GM18861 (cell line): ENCODE measurements at regions not wholly inside any gene's neighbourhood (a gene's known extent, or its start where the extent isn't known, plus 50 kb on each side); places are given as distances from the start of the nearest gene placed in this dataset.
"Not testable (repeated sequence)": the region's sequence is repeated elsewhere in the genome, so short reads cannot be mapped to it uniquely, and the experiment has no call there.

Experiments used
- ATAC-seq: cut with Tn5 transposase; IDR thresholded peaks from one replicate; pipeline ENCODE4 v1.9.1; 2021; ENCODE audit not compliant: unreplicated experiment

DNA sequence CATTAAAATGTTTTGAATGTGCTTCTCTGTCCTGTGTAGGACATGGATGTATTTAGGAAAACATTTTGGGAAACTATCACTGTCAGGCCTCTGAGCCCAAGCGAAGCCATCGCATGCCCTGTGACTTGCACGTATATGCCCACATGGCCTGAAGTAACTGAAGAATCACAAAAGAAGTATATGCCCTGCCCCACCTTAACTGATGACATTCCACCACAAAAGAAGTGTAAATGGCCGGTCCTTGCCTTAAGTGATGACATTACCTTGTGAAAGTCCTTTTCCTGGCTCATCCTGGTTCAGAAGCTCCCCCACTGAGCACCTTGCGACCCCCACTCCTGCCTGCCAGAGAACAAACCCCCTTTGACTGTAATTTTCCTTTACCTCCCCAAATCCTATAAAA lies 191.1 kb upstream of the MEIS1 start:
- not testable (repeated sequence) for ATAC-seq

DNA sequence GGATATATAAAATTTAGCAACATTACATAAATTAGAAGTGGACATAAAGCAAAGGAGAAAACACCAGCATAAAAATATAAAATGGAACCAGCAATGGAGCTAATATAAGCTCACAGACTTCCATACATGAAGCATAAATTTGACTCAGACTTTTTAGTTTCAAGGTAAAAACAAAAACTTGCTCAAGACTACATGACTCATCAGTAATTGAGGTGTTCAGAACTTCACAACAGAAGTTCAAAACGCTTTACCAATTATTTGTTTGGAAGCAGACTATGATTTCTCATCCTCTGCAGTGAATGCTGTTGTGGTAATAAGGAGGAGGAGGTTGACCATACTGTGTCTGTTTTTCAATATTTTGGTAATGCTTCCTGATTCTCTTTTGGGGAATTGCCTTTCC lies 192.0 kb upstream of the MEIS1 start:
- not testable (repeated sequence) for ATAC-seq

DNA sequence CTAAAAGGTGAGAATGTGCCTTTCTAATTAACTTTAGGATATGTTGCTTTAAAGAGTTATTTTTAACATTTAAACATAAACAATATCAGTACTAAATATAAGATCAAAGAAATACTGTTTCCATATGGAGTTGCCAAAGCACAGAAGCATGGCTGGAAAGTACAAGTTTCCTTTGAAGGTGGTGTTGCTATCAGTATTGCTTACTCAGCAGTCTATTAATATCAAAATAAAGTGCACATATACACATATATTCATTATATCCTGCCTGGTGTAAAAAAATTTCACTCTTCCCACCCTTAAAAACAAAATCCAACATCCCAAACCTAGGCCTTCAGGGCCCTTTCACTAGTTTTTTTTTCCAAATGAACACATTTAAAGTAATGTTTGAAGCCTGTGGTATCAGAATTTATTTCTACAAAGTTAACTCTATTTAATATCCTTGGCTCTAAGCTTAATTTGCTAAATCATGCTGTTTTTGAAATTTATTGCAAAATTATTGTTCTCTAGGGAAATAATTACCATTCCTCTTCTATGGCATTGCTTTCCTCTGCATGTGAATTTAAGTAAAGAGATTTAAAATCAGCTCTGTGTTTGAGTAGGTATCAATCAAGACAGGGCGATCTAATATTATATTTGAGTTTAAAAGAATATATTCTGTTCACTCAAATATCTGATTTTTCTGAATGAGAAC lies 192.7 kb upstream of the MEIS1 start:
- ATAC-seq = no peak

DNA sequence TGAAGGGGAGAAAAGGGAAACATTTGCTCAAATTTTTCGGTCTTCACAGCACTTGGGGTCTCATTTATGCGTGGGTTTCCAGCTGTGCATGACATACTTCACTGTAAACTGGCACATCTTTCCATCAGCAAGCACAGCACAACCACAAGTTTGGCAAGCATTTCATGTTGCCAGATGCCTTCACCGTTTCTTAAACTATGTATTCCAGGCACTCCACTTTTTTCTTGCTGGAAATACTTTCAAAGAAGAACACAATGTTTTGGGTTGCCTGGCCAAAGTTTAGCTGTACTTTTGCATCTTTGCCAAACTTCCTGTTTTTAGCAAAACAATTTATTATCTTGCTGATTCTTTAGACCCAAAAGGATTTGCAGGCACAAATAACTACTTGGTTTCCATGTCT lies 194.6 kb upstream of the MEIS1 start:
- ATAC-seq = no peak

DNA sequence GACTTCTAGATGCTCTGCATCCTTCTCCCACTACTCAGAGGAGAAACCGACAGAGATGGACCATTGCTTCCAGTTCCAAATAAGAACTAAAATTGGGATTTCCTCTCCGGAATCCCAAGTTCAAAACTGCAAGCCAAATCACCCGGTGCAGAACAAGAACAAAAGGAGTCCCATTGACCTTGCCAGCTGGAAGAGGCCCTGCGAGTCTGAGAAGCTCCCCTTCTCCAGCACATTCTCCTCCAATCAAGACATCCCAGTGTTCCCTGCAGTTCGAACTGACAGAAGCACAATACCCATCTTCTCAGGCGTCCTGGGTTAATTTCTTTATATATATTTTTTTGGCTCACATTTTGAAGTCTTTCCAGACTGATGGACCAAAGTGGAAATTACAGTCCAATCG lies 195.3 kb upstream of the MEIS1 start:
- ATAC-seq = no peak

DNA sequence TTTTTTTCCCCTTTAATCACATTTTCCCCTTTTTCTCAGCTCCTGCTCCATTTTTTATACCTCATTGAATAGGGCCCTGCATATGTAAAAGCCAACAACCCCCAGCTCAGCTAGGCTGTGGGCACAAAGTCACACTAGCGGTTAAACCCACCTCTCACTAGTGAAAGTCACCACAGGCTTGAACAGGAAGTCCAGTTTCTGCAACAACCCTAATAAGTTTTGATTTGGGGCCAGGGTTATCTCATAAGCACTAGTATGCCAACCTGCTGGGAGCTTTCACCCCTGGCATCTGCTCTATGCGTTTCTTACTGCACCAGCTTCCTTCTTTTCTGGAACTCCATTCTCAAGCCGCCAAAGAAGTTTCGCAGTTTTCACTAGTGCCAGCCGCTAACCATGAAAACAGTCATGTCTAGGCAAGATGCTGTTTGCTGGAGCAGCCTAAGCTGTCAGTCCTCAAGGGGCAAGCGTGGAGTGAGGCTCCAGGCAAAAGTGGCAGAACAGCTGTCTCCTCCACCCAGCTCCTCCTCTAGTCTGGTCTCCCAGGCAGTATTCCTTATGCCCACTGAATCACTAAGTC lies 197.0 kb upstream of the MEIS1 start:
- ATAC-seq = no peak

DNA sequence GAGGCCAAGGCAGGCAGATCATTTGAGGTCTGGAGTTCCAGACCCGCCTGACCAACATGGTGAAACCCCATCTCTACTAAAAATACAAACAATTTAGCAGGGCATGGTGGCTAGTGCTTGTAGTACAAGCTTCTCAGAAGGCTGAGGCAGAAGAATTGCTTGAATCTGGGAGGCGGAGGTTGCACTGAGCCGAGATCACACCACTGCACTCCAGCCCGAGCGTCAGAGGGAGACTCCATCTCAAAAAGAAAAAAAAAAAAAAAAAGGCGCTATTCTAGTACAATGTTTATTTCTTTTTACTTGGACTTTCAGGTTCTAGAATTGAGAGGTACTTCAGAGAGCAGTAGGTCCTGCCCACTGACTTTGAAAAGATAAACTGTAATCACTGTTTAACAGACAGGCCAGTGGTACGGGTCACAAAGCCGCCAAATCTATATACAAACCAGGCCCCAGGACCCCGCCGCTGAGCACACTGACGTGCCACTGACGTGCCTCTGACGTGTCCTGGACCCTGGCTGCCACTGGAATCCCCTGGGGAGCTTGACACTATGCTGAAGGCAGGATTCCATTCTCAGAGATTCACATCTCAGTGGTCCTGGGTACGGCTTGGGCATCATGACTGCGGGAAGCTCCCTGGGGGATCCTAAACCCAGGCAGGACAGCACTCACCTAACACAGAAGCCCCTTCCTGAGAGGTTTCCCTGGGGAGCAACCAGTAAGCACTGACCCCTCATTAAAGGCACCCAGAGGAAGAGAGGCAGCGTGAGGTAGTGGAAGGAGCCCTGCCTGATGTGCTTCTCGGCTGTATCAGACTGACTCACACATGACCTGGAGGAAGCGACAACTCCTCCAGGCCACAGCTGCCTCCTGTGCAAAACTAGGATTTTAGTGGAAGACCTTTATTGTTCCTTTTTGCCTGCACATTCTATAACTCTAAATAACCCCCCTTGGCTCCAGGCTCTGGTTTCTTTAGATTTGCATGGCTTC lies 197.8 kb upstream of the MEIS1 start:
- no peak for ATAC-seq

DNA sequence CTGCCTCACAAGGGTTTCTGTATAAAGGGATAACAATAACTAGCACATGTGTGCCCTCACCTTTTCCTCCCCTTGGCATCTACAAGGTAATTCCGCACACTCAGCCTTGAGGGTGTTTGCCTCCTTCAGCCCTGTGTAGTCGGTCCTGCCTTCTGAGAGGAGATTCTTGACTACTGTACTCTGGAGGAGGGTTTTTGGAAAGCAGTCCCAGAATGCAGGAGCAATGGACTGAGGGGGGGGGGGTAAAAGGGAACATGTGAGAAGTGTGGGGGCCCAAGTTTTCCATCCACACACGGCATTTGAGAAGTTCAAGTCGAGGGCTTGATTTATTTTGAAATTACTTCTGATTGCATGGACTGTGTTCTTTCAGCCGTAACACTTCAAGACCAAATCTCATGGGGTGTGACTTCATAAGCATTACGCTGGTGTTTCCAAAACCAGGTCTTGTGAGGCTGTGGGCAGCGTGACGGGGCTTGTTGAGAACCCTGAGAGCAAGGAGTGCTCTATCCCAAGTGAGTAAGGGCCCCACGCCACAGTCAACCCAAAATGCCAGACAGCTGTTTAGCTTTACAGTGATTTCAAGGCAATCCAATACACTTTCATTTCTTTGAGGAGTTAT lies 198.7 kb upstream of the MEIS1 start:
- ATAC-seq = no peak

DNA sequence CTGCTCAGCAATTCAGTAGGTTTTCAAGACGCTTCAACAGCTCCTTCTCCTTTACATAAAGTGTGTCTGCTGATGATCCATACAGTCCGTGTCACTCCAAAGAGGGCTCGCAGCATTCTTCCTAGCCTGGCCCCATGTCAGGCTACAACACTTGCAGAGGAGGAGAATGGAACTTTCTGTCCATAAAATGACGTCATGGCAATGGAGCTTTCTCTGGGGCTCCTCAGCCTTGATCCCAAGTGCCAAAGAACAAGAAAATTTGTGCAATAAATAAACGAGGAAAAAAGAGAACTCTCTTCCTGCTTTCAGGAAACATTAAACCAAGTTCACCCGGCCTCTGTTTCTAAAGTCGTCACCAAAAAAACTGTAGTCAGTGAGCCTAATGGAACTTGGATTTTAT lies 199.5 kb upstream of the MEIS1 start:
- no peak for ATAC-seq

DNA sequence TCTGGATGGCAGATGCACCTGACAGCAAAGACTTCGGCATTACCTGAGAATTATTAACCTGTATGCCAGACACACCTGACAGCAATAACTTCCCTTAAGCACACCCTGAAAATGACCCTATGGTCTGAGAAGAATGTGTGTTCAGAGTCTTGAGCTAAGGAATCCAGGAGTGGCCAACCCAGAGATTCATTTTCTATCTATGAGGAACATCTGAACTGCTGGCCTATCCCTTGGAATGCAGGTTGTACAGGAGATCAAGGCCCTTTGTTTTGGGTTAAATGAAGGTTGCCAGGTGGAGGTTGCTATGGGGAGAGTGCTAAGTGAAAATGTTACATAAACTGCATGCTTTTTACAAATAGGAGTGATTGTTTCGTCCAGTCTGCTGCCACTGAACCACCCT lies 200.9 kb upstream of the MEIS1 start:
- no peak for ATAC-seq

DNA sequence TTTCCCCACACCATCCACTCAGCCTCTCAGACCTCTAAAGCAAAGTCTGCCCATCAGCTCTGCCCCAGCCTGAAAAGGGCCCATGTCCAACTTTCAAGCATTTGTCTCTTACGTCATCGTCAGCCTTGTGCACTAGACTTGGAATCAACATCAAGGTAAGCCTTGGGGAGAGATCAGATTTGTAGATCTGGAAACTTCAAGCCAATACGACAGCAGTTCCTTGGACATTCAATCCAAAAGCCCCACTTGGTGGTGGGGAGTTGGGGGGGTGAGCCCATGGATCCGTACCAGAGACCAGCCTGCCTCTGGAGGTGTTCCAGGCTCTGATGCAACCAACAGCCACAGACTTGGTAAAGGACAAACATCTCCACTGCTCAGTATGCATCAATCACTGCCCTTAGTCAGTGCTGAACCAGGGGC lies 206.8 kb upstream of the MEIS1 start:
- ATAC-seq = no peak

DNA sequence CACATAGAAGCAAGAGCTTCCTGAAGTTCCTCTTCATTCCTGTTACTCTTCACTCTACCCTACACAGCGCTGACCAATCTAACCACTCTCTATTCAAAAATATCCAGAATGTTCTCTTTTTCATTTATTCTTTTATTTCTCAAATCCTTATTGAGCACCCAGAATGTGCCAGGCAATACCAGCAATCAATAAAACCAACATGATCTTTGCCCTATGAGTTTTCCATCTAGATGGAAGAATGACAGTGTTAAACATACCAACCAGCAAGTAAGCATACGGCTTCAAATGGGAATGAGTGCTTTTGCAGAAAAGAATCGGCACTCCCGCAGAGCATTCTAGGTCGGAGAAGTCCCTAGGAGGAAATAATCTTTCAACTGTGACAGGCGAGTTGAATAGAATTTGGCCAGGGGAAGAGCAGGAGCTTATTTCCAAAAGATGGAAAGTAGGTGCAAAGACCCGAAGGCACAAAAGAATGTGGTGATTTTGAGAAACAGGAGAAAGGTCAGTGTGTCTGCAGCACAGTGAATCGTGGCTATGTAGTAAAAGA lies 217.8 kb upstream of the MEIS1 start:
- no peak for ATAC-seq

DNA sequence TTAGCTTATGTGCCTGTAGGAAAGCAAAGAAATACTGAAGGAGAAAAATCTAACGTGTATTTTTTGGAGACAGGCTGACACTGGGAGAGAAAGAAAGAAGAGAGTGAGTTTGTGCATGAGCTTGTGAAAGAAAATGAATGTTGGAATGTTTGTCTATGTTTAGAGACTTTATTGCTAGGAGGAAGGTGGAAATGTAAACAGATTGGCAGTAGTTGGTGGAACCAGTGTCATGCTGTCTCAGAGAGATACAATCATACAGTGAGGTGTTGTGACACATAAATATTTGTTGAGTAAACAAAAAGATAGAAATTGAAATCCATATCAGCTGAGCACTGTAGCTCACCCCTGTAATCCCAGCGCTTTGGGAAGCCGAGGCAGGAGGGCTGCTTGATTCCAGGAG lies 222.2 kb upstream of the MEIS1 start:
- ATAC-seq = no peak

DNA sequence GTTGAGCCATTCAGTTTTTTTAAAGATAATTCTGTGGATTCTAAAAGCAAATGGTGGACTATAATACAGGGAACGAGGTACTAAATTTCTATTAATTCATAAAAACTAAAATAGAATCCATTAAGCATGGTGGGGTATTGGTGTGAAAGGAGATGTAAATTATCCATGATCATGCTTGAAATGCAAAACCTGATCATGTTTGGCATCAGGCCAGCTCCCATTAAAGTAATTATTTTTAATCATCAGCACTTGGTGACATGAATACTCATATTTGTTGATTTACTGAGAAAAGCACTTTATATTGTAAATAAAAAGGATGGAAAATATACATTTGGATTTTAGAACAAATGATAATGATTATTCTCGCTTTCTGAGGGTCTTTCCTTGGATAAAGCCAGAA lies 232.3 kb upstream of the MEIS1 start:
- no peak for ATAC-seq

DNA sequence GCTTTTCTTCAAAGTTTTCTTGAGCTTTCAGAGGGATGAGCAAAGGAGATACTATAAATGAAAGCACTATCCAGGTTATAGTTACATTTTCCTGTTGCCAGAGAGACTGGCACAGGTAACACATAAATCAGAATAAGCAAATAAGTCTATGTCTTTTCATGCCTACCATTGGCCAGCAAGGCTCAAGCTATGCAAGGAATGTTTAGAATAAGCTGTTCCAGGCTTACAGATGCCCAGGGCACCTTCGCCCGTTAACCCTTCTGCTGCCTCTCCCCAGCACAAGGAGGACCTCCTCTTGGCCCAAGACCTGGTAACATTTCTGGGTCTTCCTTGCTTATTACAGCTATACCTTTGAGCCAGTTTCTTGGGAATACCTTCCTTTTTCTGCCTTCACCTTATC lies 233.7 kb upstream of the MEIS1 start:
- ATAC-seq = no peak

DNA sequence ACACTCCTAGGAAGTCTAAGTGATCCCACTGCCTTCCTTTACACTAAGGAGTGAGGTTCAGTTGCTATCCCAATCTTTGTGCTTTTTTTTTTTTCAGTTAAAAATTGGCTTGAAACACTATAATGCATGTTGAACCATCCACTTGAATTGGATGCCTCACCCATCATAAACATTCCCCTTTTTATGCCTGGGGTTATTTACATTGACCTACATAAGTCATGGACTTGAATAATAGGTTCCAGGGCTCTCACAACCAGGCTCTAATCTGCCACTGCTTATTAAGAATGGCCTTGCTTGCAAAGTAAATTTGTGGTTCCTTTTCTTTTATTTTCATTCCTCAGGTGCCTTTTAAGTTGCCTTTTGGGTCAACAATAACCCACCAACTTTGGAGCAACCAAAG lies 236.1 kb upstream of the MEIS1 start:
- ATAC-seq = no peak

DNA sequence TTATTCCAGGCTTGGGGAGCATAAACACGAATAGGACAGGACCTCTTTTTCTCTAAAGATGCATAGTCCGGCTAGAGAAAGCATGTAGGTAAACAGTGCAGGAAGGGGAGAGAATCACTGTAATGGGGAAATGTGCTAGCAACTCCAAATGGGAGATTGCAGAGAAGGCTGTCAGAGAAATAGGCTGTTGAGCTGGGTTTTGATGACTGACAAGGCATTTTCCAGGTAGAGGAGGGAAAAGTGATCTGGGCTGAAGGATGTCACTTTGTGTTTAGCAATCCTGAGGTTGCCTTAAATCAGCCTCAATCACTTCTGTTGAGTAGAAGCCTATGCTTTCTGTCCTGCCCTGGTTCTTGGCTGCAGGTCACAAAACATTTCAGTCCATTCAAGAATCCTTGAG lies 242.0 kb upstream of the MEIS1 start:
- ATAC-seq = no peak

DNA sequence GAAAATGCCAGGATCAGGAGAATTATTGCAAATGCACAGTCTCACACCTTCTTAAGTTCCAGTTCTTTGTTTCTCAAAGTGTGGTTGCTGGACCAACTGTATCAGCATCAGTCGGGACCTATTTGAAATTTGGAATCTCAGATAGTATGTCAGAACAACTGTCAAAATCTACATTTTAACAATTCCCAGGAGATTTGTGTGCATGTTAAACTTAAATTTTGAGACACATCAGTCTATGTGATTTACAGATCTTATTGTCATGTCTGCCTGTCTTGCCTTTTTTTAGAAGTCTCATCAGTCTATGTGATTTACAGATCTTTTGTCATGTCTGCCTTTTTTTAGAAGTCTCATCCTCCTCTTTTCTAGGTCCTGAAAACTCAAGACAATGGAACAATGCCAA lies 243.6 kb upstream of the MEIS1 start:
- no peak for ATAC-seq

DNA sequence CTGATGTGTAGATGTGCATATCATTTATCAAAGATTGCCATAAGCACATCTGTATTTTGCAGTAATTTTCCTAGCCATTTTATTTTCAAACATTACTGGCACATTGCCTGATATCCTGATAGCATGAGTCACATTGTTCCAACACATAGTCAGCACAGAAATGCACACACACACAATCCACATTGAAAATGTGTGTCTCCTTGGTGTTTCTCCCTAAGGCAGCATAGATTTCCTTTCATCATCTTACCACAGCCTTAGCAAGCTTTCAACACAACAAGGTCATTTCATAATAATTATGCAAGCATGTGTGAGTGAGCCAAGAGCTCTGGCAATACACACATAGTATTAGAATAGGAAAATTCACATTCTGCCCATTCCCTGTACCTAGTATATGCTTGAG lies 245.4 kb upstream of the MEIS1 start:
- no peak for ATAC-seq

DNA sequence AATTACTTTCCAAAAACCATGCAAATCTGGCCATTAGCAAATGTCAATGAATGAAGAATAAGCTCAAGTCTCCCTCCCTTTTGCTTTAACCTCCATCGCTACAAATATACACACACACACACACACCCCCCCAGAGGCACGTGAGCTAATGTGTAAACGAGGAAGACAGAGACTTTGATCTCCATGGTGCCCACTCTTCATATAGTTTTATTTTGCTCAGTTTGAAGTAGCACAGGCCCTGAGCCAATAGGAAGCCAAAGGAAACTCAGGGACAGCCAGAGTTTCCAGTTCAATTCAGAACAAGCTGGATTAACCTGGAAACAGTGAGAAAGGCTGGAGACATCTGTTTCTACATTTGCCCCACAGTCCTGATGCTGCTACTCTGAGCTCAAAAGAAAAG lies 248.4 kb upstream of the MEIS1 start:
- no peak for ATAC-seq

DNA sequence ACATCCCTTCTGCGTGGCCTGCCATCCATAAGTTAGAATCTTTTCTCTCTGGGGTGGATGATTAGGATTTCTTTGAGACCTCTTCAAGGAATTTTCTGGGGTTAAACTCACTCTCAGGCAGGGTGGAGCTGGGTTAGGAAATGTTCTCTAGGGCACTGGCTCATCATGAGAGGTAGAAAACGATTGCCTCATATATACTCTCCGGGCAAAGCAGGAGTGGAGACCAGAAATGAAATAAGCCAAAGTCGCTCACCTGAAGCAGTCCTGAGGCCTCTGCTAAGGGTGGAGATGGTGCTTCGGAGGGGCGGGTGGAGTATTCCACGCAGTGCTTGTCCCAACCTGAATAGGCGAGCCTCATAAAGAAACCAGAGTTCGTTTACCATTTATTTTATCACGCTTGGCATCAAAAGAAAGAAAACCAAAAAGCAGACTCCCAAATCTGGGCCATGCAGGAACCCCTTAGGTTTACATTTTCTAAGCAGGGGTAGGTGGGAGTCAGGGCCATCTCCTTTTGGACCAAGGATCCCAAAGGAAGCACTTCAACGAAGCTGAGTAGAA lies 249.3 kb upstream of the MEIS1 start:
- no peak for ATAC-seq
